Lower leg skin (tissue), 4 donors: ENCODE measurements at regions not wholly inside any gene's neighbourhood (a gene's known extent, or its start where the extent isn't known, plus 50 kb on each side); places are given as distances from the start of the nearest gene placed in this dataset.

Experiments used
- DNase-seq, 2 donors: peaks; one replicate each; pipeline ENCODE4 v3.0.0-alpha.2; 2019; ENCODE audit warnings: low spot score in 2 of 2
- H3K4me3 ChIP-seq: fragments of 200-600 bp; sonication (generic); 2 replicates; pipeline ENCODE4 v1.5.1; 2017; ENCODE audit warnings: mild to moderate bottlenecking, low read depth; ENCODE audit not compliant: poor library complexity, severe bottlenecking
- CTCF ChIP-seq, 3 donors: fragments of 450-650 bp; IDR thresholded peaks; one replicate each; pipeline ENCODE4 v1.5.1; 2016; ENCODE audit warnings: antibody characterized with exemption in 3 of 3, mild to moderate bottlenecking in 3 of 3, moderate library complexity in 2 of 3
- POLR2A ChIP-seq, 2 donors: fragments of 450-650 bp; IDR thresholded peaks; one replicate each; pipeline ENCODE4 v1.6.1; 2016 to 2017; ENCODE audit warnings: antibody characterized with exemption in 2 of 2, mild to moderate bottlenecking in 1 of 2, moderate library complexity in 1 of 2
- WGBS, 2 donors: methylation state at CpG; one replicate each; pipeline ENCODE4 v1.1.5; 2018; 5-methylcytosine and 5-hydroxymethylcytosine counted together
- intact Hi-C: fragments of 100-400 bp; cut with DNase I; formaldehyde crosslinking; loops from one replicate; pipeline ENCODE4 v1.15.0; 2023; ENCODE audit warnings: low total_unique reads

DNA sequence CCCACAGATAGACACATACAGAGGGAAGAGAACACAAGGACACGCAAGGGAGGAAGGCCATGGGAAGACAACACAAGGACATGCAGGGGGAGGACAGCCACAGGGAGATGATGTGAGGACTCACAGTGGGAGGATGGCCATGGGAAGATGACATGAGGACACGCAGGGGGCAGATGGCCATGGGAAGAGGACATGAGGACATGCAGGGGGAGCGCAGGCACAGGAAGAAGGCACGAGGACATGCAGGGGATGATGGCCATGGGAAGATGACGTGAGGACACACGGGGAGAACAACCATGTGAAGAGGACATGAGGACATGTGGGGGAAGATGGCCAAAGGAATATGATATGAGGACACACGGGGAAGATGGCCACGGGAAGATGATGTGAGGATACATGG, 84.7 kb downstream of the UQCRFS1 start:
- no peak overlapping the region for H3K4me3 ChIP-seq
- WGBS, 2 donors: 87 to 89% methylated on average over 8 of the region's 8 CpGs
- DNase-seq: peak in 1 of 2 donors; percentile 49
- TF ChIP-seq POLR2A (IDR thresholded peaks at IDR 0.05): no peak
- TF ChIP-seq CTCF (IDR thresholded peaks at IDR 0.05): no peak
- intact Hi-C loops: no loop called here

DNA sequence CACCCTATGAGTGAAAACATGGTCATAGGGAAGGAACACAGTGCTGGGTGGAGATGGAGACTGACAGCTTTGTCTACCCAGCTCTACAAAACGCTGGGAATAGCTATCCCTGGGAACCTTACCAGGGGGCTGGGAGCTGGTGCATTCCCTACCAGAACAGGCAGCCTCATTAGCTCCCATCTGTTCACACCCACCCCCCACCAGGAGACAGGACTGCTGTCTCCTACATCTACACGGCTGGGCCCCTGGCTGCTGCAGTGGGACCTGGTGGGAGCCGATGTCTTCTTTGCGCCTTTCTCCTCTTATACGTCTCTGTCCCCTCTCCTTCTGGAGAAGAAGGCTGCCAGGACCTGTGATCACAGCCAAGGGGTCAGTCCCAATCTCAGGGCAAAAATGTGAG, 90.8 kb downstream of the UQCRFS1 start:
- H3K4me3 ChIP-seq: no peak overlapping the region
- DNase-seq: no peak
- intact Hi-C loops: no loop called here
- WGBS, 2 donors: 81 to 82% methylated on average over 5 of the region's 5 CpGs
- TF ChIP-seq POLR2A (IDR thresholded peaks at IDR 0.05): no peak
- no peak for TF ChIP-seq CTCF (IDR thresholded peaks at IDR 0.05)

- no peak for TF ChIP-seq POLR2A (IDR thresholded peaks at IDR 0.05)
- TF ChIP-seq CTCF (IDR thresholded peaks at IDR 0.05): no peak
- no peak for DNase-seq
- WGBS, 2 donors: 32 to 42% methylated on average over 3 of the region's 3 CpGs
- intact Hi-C loops: no loop called here
- H3K4me3 ChIP-seq: no peak overlapping the region
These were observed 91.3 kb downstream of the UQCRFS1 start for GRCh38 chr19:29121684-29122083.

DNA sequence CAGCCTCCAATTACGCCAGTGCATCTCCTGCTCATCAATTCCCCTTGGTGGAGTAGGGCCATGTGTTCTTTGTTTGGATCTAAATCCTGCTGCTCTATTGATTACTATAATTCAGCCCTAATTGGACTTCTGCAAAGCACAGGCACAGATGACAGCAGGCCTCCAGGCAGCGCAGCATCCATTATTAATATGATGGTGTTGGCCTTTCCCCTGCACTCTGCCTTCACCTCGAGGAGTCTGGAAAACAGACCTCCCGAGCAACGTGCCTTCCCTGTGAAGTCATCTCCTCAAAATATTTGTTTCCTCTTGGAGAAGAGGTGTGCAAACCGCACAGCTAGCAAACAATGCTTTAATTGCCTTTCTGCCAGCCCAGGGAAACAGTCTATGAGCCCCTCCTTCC, 92.5 kb downstream of the UQCRFS1 start:
- H3K4me3 ChIP-seq: no peak overlapping the region
- WGBS, 2 donors: 54 to 68% methylated on average over 6 of the region's 6 CpGs
- TF ChIP-seq CTCF (IDR thresholded peaks at IDR 0.05) (no peak), POLR2A (IDR thresholded peaks at IDR 0.05) (no peak)
- intact Hi-C loops: no loop called here
- DNase-seq: no peak

DNA sequence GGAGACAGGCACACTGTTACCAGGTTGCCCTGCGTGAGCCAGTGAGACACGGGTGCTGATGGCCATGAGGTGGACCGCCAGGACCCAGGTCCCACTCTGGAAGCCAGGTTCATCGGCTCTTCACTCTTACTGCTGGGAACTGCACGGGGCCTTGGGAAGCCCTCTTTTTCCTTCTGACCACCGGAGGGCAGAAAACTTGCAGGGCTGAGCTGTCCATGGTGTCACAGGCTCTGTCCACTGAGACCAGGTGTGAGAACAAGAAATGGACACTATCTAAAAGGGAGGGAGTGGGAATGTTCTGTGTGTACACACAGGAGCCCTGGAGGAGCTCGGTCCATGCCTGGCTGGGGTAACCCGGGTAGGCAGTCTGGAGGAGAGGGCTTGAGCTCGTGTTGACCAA, 93.4 kb downstream of the UQCRFS1 start:
- TF ChIP-seq POLR2A (IDR thresholded peaks at IDR 0.05) (no peak), CTCF (IDR thresholded peaks at IDR 0.05) (no peak)
- WGBS, 2 donors: 65 to 76% methylated on average over 9 of the region's 9 CpGs
- DNase-seq: no peak
- H3K4me3 ChIP-seq: no peak overlapping the region
- intact Hi-C loops: no loop called here

GRCh38 chr19:29118389-29118788, 94.6 kb downstream of the UQCRFS1 start:
- DNase-seq: no peak
- intact Hi-C loops: no loop called here
- 49 to 61% methylated on average over 2 to 3 of the region's 3 CpGs for WGBS, 2 donors
- TF ChIP-seq CTCF (IDR thresholded peaks at IDR 0.05) (no peak), POLR2A (IDR thresholded peaks at IDR 0.05) (no peak)
- H3K4me3 ChIP-seq: no peak overlapping the region
